ENCODE measurements at regions not wholly inside any gene's neighbourhood (a gene's known extent, or its start where the extent isn't known, plus 50 kb on each side); places are given as distances from the start of the nearest gene placed in this dataset.
"Not testable (repeated sequence)": the region's sequence is repeated elsewhere in the genome, so short reads cannot be mapped to it uniquely, and the experiment has no call there.

DNA sequence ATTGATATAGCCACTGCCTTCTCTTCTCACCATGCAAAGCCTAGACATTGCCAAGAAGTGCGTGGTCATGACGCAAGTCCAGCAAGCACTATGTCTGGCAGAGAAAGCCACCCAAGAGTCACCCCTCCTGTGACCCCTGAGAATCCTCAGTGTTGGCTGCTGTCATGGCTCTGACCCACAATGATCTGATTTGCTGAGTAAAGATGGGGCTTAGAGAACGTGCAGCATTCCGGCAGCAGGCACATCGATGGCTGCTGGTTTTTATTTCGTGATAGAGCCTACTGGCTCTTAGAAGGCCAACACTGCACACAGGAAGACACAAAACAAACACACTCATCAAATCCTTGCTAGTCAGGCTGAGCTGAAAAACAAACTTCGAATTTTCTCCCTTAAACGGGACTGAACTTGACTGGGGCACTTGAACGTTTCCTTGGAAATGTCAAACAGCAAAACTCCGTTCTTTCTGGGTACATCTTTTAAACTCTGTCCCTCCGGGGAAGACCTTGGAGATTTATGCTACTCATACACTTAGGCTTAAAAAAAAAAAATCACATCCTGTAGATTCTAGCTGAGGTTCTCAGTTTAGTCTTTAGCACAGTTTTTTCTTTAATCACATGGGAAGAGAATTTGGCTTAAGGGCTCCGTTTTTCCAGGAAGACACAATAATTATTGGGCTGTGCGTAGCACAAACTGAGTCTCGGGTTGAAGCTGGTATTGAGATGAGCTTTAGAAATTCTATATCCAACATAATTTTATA is 88.2 kb upstream of the BASP1 start:
- no peak for DNase-seq (ENCODE audit: low spot score)

DNA sequence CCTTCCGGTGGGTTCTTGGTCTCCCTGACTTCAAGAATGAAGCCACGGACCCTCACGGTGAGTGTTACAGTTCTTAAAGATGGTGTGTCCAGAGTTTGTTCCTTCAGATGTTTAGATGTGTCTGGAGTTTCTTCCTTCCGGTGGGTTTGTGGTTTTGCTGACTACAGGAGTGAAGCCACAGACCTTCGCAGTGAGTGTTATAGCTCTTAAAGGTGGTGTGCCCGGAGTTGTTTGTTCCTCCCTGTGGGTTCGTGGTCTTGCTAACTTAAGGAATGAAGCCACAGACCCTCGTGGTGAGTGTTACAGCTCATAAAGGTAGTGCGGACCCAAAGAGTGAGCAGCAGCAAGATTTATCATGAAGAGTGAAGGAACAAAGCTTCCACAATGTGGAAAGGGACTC is 87.1 kb upstream of the BASP1 start:
- DNase-seq (ENCODE audit: low spot score), result not testable (repeated sequence)

GRCh38 chr5:17132444-17133083 is 84.9 kb upstream of the BASP1 start:
- DNase-seq (ENCODE audit: low spot score), result peak; percentile 16

DNA sequence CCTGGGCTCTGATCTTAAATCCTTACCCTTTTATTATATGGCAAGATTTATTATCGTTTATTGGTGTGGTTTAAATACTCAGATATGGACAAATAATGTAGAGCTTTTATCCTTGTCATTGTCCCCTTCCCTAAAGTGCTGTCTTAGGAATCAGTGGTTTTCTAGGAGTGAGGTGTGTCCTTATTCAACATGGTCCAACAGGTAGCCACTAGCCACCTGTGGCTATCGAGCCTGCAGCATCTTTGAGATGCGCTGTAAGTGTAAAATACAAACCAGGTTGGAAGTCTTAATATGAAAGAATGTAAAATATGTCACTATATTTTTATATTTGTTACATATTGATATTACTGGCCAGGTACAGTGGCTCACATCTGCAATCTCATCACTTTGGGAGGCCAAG is 82.4 kb upstream of the BASP1 start:
- DNase-seq (ENCODE audit: low spot score), result no peak

DNA sequence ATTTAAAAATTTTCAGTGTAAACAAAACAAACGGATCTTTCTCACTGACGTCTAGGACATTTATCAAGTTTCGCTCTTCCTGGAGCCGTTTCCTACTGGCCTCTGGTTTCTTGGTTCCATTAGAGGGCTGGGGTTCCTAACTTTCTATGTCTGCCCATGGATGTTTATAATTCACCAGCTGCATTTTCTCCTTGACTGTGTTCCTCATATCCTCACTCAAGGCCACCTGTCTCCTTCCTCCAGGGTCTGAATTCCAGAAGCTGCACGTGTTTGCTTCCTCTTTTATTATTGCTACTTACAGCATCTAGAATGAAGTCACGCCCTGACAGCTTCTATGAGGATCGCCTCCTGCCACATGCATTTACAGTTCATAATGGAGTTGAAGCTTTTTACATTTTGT is 74.1 kb upstream of the BASP1 start:
- no peak for DNase-seq (ENCODE audit: low spot score)

GRCh38 chr5:17146280-17146841 is 71.1 kb upstream of the BASP1 start:
- DNase-seq (ENCODE audit: low spot score), result no peak

- DNase-seq (ENCODE audit: low spot score), result no peak
Measured at GRCh38 chr5:17147170-17147569, 70.3 kb upstream of the BASP1 start.

GRCh38 chr5:17147617-17148016 is 69.8 kb upstream of the BASP1 start:
- DNase-seq (ENCODE audit: low spot score), result no peak

DNA sequence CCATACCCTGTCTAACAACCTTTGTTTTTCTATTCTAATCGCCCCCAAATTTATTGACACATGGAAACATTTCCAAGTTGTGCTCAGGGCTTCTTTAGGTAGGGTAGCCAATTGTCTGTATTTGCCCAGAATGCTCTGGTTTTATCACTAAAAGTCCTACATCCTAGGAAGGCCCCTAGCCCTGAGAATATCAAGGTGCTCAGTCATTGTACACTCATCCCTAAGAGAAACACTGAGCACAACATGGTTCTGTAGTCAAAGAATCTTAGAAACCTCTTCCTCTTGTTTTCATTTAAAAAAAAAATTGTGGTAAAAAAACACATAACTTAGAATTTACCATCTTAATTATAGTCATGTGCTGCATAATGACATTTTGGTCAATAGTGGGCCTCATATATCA is 69.0 kb upstream of the BASP1 start:
- no peak for DNase-seq (ENCODE audit: low spot score)

- DNase-seq (ENCODE audit: low spot score), result no peak
Measured at GRCh38 chr5:17149786-17150185, 67.6 kb upstream of the BASP1 start.

- DNase-seq (ENCODE audit: low spot score), result no peak
Measured at GRCh38 chr5:17150531-17150930, 66.9 kb upstream of the BASP1 start.

DNA sequence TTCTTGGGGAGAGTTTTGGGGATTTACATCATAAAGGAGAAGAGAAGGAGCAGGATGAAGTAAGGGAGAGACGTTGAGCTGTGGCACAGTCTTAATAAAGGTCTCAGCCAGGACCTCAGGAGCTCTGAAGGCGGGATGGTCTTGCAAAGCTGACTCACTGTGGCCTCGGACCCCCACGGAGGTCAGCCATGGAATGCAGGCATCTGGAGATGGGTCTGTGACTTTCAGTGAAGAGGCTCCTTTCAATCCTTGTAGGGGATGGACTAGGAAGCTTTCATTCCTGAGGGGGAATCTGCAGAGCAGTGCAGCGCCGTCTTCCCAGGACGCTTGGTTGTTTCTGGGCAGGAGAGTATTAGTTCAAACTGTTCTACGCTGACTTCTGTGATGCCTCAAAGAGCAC is 65.7 kb upstream of the BASP1 start:
- DNase-seq (ENCODE audit: low spot score), result no peak

DNA sequence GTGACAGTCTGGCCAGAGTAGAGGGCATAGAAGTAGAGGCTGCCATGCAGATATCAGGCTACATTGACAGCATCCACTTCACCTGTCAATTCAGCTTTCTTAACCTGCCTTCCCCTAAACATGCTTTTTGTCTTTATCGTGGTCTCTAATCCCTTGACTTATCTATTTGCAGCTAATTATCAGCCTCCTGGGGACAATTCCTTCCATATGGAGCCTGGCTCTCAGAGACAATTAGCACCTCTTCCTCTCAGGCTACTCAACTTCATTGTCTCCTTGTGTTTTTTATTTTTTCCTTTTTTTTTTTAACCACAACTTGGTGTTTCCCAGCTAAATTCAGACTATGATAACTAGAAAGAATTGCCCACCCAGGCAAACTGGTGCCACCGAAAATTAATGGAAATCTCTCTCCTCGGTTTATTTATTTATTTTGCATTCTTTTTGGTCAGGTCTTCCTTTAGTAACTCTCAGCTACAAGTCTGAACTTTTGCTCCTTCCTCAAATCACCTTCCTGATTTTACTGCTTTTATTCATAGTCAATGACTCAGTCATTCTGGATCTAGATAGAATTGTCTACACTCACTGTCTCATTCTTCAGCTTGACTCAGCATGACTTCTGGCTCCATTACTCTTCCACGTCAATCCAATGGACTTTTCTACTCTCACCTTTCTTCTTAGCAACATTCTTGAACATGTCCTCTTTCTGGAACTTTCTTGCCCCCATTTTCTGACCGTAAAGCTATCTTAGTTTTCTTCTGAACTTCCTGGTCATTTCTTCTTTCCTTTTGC is 63.0 kb upstream of the BASP1 start:
- DNase-seq (ENCODE audit: low spot score), result no peak

GRCh38 chr5:17156463-17156862 is 61.0 kb upstream of the BASP1 start:
- no peak for DNase-seq (ENCODE audit: low spot score)

GRCh38 chr5:17157294-17157693 is 60.1 kb upstream of the BASP1 start:
- DNase-seq (ENCODE audit: low spot score), result no peak

GRCh38 chr5:17157916-17158529 is 59.4 kb upstream of the BASP1 start:
- DNase-seq (ENCODE audit: low spot score), result peak; percentile 16

GRCh38 chr5:17160756-17161040 is 56.7 kb upstream of the BASP1 start:
- DNase-seq (ENCODE audit: low spot score), result no peak

GRCh38 chr5:17161662-17162061 is 55.8 kb upstream of the BASP1 start:
- DNase-seq (ENCODE audit: low spot score), result no peak

GRCh38 chr5:17163221-17163620 is 54.2 kb upstream of the BASP1 start:
- no peak for DNase-seq (ENCODE audit: low spot score)

DNA sequence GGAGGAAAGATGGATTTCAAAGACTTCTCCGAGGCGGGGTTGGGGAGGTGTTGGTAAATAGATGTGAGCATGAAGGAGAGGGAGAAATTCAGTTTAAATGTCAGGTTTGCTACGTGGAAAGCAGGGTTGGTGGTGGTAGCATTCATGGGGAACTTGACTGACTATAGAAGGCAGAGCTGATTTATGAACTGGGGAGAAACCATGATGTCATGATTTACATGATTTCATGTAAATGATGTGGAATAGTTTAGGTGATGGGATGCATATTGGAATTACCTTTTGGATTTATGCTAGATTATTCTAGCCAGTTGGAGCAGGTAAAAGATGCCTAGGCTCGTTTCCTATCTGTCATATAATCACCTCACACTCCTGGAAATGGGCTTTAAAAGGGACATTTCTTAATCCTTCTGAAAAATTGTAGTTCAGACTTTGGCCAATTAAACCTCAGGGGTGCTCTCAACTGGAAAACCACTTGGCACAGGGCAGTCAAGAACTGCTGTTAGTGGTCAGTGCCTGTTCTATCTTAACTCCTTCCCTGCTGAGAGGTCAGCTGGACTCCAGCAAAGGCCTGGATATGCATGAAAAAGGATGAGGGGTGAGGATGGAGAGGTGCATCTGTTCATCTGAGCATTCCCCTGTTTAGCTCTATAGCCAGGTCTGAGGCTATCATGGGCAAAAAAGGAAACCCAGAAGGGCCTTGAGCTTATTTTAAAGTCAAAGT is 50.1 kb upstream of the BASP1 start:
- no peak for DNase-seq (ENCODE audit: low spot score)
